GM12873 (cell line): ENCODE measurements at regions not wholly inside any gene's neighbourhood (a gene's known extent, or its start where the extent isn't known, plus 50 kb on each side); places are given as distances from the start of the nearest gene placed in this dataset.

Source experiments
- CTCF ChIP-seq: IDR thresholded peaks from 2 replicates; pipeline ENCODE4 v1.5.1; 2012; ENCODE audit warnings: low read depth, mild to moderate bottlenecking, moderate library complexity, low read length, control low read depth; ENCODE audit not compliant: insufficient read depth; ENCODE audit errors: missing control alignments

- TF ChIP-seq CTCF = no peak
These were observed 55.9 kb upstream of the FOXN2 start for GRCh38 chr2:48258481-48259149.

- TF ChIP-seq CTCF = no peak
These were observed 54.7 kb upstream of the FOXN2 start for GRCh38 chr2:48259811-48260210.

- TF ChIP-seq CTCF = no peak
These were observed 49.9 kb upstream of the FOXN2 start for GRCh38 chr2:48264627-48265026.
